GM12873 (cell line): ENCODE measurements at regions not wholly inside any gene's neighbourhood (a gene's known extent, or its start where the extent isn't known, plus 50 kb on each side); places are given as distances from the start of the nearest gene placed in this dataset.

Experiments used
- TF ChIP-seq, protein P1 (sequence below): IDR thresholded peaks from 2 replicates; pipeline ENCODE4 v1.5.1; 2012; ENCODE audit warnings: low read depth, mild to moderate bottlenecking, moderate library complexity, low read length, control low read depth; ENCODE audit not compliant: insufficient read depth; ENCODE audit errors: missing control alignments

DNA sequence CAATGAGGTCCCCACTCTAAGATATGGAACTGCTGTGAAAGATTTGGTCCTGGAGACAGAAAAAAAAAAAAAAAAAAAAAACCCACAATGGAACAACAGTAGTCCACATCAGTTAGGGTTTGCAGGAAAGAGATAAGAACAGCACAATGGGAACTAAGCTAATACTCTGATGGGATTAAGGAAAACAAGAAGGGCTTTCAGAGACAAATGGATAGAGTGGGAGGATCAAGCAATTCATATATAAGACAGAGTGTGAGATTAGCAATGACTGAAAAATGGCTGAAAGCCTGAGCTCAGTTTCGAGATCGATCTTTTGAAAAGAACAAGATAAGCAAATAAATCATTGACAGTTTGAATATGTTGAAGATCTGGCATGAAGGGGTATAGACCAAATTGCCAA, 188.4 kb upstream of the TRPC5 start:
- TF ChIP-seq, protein P1, sequence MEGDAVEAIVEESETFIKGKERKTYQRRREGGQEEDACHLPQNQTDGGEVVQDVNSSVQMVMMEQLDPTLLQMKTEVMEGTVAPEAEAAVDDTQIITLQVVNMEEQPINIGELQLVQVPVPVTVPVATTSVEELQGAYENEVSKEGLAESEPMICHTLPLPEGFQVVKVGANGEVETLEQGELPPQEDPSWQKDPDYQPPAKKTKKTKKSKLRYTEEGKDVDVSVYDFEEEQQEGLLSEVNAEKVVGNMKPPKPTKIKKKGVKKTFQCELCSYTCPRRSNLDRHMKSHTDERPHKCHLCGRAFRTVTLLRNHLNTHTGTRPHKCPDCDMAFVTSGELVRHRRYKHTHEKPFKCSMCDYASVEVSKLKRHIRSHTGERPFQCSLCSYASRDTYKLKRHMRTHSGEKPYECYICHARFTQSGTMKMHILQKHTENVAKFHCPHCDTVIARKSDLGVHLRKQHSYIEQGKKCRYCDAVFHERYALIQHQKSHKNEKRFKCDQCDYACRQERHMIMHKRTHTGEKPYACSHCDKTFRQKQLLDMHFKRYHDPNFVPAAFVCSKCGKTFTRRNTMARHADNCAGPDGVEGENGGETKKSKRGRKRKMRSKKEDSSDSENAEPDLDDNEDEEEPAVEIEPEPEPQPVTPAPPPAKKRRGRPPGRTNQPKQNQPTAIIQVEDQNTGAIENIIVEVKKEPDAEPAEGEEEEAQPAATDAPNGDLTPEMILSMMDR: no peak

DNA sequence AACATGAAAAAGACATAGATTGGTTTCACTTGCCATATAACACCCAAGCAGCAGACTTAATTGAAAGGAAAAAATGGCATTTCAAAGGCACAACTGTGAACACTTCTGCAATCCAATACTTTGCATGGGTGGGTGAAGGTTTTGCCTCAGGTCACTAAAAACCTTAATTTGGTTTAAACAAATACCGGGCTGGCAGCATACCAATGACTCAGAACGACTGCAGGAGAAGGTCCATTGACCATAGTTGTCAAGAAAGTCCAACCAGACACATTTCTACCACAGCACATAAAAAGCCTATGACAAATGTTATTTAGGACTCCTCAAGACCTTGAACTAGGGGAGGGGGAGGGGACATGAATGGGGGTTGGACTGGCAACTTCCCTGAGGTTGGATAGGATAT, 183.6 kb upstream of the TRPC5 start:
- TF ChIP-seq, protein P1: no peak

DNA sequence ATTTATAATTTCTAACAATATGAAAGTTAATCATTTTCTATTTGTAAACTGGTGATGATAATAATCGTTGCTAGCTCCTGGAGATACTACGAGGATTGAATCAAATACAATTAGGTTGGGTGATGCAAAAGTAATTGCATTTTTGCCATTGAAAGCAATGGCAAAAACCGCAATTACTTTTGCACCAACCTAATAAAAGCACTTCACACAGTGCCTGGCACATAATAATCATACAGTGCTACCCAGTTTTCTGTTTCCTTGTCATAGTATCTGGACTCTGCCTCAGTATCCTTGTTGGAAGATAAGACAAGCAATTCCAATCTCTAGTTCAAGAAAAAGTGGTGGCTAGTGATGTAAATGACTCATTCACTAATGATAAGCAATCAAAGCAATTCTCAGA, 176.8 kb upstream of the TRPC5 start:
- TF ChIP-seq, protein P1: no peak

DNA sequence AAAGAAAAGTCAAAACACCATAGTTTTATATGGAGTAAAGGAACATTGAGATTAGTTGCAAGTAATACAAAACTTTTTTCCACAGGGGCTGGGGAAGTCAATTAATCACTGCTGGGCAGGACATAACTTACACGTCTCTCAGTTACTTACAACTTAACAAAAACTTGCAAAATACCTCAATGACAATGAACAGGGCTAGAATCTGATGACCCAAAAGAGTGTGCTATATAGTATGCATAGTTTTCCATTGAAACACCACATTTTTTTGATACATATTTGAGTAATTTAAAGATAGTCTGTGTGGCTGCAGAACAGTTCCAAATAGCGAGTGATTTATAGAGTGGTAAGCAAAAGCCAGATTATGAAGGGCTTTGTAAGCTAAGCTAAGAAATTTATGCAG, 172.3 kb upstream of the TRPC5 start:
- TF ChIP-seq, protein P1: no peak

DNA sequence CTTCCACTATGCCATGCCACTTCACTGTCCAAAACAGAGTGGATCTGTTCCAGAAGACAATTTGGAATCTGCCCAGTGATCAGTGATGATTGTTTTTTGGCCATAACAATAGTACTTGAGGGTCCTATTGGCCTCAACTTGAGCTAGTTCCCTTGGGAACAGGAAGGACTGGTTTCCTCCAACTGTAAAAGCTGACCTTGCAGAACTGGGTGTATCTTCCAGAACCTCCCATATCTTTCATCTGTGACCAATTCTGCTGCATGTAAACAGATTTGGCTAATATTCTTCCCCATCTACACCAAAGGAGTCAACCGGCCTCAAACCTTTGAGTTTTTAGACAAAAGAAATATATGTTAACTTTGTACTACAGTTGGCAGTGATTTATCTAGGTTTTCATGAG, 165.1 kb upstream of the TRPC5 start:
- TF ChIP-seq, protein P1: no peak

DNA sequence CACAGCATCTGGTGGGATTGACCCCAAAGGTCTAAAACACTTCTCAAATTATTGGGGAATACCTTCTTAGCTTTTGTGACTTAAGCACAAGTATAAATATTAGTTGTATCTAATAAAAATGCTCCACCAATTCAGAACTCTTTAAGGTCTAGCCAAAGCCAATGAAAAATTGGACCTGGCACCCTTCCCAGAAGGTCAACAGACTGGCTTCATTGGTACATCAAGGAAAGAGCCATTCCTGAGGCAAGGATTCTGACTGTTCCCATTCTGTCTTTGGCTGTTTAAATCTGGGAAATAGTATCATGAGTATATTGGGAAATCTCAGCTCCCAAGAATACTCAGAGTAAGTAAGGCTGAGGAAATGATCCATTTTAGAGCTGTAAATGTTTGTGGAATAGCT, 153.0 kb upstream of the TRPC5 start:
- TF ChIP-seq, protein P1: no peak

DNA sequence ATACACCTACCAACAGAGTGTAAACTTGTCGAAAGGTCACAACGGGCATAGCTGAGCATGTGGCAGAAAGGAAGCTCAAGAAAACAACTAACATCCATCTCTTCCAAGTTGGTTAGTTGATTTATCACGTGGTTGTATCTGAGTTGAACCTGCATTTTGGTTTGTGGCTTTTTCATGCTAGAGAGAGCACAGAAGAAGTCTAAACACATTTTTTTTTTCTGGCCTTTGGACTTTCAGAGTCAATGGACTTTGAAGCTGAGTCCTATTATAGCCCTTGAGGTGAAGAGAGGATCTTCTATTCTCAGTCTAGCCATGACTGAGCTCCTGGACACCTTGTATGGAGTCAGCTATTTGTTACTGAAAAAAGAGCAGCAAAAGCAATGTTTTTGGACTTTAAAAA, 150.6 kb upstream of the TRPC5 start:
- TF ChIP-seq, protein P1: no peak
